ENCODE measurements at regions not wholly inside any gene's neighbourhood (a gene's known extent, or its start where the extent isn't known, plus 50 kb on each side); places are given as distances from the start of the nearest gene placed in this dataset.
A peak's percentile ranks its signal among the peaks of the same experiment; 100 is the strongest.
"Not testable (repeated sequence)": the region's sequence is repeated elsewhere in the genome, so short reads cannot be mapped to it uniquely, and the experiment has no call there.

DNA sequence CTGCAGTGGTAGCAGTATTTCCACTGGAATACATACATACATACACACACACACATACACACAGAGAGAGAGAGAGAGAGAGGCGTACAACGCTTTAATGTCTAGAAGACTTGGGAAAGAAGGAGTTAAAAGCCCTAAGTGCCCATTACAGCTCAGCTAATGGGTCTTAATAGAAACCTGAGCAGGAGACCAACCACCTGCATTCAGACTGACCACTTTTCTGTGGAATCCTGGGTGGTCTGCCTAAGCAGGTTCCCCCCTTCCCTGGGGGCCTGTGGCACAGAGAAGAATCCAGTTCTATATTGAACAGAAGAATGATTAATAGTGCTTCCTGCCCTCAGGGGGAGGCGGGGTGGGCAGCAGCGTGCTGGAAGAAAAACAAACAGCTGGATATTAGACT lies 312.4 kb upstream of the PRKD1 start:
- DNase-seq (ENCODE audit: low read depth) = no peak

DNA sequence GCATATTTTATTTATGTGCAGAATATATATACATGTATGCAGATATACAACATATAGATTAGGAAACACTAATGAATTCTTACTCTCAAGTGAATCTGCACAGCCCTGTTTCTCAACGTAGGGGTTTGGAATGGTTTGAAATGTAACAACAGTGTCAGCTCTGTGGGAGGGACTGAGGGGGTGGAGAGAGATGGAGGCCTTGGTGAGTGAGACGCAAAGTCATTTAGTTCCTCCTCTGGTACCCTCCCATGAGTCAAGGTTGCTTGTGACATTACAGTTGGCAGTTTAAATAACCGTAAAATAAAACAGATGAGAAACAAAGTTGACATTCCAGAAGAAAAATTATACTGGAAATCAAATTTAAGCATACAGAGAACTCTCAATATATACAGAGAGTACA lies 313.0 kb upstream of the PRKD1 start:
- in situ Hi-C loops (cut with HindIII; ENCODE audit: low pct_unique_long_range_greater_than_20kb, low sequenced_read_pairs) = no loop called here
- no peak for DNase-seq (ENCODE audit: low read depth)

More for the DNA sequence above, 312.4 kb upstream of the PRKD1 start:
- in situ Hi-C loops (cut with HindIII; ENCODE audit: low pct_unique_long_range_greater_than_20kb, low sequenced_read_pairs) = no loop called here

DNA sequence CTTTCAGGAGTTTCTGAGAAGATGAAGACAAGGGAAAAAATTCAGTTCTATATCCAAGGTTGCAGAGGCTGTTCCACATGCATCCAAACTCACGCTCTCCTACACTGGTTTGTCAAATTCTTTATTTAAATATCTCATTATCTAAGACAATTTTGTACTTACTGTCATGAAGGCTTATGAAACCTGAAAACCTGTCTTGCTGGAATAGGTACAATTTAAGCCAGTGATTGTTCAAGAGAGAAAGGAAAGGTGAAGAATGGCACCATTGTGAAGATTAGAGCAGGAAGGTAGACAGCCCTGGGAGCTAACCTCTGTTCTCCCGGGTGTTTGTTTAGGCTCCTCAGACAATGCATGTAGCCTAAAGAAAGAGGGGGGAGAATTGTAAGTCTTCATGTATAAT lies 315.1 kb upstream of the PRKD1 start:
- in situ Hi-C loops (cut with HindIII; ENCODE audit: low pct_unique_long_range_greater_than_20kb, low sequenced_read_pairs) = no loop called here
- no peak for DNase-seq (ENCODE audit: low read depth)

DNA sequence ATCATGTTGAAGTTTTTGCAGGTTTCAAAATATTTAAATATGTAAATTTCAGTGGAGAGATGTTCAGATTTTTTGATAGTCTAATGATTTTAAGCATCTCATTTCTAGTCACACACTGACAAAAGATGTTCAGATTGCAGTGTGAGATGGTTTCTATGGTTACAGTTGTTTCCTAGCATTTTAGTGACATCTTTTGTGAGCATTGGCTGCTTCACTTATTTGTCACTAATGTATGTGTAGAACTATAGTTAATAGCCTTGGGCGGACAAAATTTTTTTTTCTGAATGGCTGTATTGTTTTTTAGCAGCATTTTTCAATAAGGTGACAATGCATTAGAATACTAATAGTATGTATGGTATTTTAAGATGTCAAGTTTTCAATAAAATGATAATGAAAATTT lies 315.6 kb upstream of the PRKD1 start:
- in situ Hi-C loops (cut with HindIII; ENCODE audit: low pct_unique_long_range_greater_than_20kb, low sequenced_read_pairs) = no loop called here
- DNase-seq (ENCODE audit: low read depth) = no peak

DNA sequence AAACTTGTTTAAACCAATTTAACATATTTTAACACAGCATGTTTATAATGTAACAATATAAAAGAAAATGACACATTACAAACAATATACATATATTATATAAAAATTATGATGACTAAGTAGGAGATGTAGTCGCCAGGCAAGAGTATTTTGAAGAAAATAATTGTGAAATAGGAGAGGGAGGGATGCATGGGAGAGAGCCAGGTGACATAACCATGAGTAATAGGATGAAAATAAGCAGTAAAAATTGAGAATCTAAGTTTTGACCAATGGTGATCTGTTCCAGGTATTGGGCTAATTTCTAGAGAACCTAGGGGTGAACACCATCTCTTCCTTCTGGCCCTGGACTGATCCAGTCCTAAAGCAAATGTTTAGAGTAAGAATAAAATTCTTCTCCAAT lies 315.2 kb upstream of the G2E3 start:
- DNase-seq (ENCODE audit: low read depth) = no peak

DNA sequence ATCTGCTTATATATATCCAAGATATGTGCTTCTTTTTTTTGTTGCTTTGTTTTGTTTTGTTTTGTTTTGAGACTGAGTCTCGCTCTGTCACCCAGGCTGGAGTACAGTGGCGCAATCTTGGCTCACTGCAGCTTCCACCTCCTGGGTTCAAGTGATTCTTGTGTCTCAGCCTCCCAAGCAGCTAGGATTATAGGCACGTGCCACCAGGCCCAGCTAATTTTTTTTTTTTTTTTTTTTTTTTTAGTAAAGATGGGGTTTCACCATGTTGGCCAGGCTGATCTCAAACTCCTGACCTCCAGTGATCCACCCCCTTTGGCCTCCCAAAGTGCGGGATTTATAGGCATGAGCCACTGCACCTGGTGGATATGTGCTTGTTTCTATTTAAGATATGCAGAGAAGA lies 314.6 kb upstream of the G2E3 start:
- in situ Hi-C loops (cut with HindIII; ENCODE audit: low pct_unique_long_range_greater_than_20kb, low sequenced_read_pairs); DNase-seq (ENCODE audit: low read depth): not testable (repeated sequence)

More for the DNA sequence above, 315.2 kb upstream of the G2E3 start:
- in situ Hi-C loops (cut with HindIII; ENCODE audit: low pct_unique_long_range_greater_than_20kb, low sequenced_read_pairs) = no loop called here

DNA sequence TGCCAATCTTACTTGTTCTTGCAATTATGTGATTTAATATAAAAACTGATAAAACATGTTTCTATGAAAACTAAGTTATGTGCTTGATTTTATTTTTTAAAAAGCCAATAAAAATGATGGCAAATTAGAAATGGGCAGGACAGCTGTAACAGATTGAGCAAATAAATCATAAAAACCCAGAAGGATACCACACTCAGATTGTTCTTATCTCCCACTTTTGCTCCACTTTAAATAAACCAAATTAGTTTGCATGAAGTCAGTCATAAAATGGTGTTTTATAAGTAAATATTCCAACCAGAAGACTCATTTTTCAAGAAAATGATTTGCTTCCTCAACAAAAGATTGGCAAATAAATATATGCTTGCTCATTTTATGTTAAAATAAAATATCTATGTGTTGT lies 307.9 kb upstream of the G2E3 start:
- in situ Hi-C loops (cut with HindIII; ENCODE audit: low pct_unique_long_range_greater_than_20kb, low sequenced_read_pairs) = no loop called here
- DNase-seq (ENCODE audit: low read depth) = no peak

DNA sequence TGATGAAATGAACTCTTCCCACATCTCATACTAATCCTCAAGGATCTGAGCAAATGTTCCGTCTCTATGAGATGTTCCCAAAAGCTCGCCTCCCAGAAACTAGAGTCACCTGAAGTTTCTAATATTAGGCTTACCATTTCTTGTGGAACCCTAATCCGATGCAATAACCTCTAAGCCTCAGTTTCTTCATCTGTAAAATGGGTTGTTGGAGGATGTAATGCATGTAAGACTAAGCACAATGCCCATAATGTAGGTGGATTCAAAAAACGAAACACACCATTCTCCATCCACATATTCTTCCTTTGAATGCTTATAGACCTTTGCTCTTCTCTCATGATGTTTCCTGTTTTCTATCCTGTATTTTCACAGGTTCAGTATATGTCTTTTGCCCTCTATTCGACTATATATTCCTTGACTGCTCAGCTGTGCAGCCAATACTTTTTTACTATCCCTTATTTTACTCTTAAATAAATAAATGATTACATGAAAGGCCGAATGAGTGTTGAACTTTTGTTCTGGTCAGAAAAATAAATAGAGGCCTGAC lies 307.3 kb upstream of the G2E3 start:
- in situ Hi-C loops (cut with HindIII; ENCODE audit: low pct_unique_long_range_greater_than_20kb, low sequenced_read_pairs) = no loop called here
- no peak for DNase-seq (ENCODE audit: low read depth)

DNA sequence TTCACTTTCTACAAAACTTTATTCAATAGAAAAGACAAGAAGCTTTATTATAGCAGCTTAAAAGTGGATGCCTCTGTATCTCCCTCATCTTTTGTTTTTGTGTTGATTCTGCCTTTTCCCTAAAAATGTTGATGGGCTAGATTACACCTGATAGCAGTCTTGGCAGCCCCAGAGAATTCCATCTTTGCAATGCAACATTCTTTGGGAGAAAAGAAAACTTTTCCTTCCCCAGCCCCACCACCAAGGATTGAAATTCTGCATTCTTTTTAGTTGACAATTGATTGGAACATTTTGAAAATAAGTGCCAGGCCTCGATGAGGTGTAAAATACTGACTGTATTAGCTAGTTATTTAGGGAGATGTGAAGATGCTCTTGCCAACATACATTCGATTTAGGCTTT lies 306.8 kb upstream of the G2E3 start:
- in situ Hi-C loops (cut with HindIII; ENCODE audit: low pct_unique_long_range_greater_than_20kb, low sequenced_read_pairs) = no loop called here
- DNase-seq (ENCODE audit: low read depth) = no peak

DNA sequence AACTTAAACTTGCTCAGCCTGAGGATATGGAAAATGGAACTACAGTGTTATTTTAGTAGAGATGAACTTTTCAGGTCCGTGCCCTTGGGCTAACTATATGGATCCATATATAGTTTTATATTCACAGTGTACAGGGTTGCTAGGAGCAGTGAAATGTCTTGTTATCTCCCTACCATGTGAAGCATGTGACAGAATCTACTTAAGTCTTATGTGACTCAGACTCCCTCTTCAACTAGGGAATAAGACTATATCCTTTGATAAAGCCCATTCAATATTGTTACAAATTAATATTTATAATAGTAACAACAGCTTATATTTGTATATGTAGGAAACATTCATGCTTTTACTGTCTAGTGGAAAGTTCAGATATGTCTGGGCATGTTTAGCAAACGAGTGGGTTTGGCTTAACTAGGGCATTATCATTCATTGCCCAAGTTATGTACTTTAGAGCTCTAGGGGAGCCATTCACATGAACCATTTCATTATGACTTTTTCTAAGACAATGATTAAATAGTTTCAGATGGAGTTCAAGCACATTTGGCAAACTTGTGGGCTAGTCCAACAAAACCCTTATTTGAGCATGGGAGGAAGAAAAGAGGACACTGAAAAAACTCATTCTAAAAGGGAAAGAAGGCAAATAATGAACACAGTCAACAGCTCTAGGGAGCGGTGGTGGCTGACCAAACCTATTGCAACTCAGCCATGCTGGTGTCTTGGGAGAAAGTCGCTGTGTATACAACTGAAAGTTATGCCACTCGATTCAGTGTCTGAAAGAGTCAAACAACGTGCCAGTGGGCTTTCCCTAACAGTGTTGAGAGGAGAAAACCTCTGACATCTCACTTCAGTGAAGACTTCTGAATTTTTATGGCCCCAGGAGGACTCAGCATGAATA lies 305.9 kb upstream of the G2E3 start:
- DNase-seq (ENCODE audit: low read depth) = no peak
- in situ Hi-C loops (cut with HindIII; ENCODE audit: low pct_unique_long_range_greater_than_20kb, low sequenced_read_pairs) = no loop called here

DNA sequence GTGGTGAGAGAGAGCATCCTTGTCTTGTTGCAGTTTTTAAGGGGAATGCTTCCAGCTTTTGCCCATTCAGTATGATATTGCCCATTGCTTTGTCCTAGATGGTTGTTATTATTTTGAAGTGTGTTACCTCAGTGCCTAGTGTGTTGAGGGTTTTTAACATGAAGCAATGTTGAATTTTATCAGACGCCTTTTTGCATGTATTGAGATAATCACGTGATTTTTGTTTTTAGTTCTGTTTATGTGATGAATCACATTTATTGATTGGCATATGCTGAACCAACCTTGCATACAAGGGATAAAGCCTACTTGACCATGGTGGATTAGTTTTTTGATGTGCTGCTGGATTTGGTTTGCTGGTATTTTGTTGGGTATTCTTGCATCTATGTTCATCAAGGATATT lies 302.3 kb upstream of the G2E3 start:
- no peak for DNase-seq (ENCODE audit: low read depth)
- in situ Hi-C loops (cut with HindIII; ENCODE audit: low pct_unique_long_range_greater_than_20kb, low sequenced_read_pairs) = no loop called here

DNA sequence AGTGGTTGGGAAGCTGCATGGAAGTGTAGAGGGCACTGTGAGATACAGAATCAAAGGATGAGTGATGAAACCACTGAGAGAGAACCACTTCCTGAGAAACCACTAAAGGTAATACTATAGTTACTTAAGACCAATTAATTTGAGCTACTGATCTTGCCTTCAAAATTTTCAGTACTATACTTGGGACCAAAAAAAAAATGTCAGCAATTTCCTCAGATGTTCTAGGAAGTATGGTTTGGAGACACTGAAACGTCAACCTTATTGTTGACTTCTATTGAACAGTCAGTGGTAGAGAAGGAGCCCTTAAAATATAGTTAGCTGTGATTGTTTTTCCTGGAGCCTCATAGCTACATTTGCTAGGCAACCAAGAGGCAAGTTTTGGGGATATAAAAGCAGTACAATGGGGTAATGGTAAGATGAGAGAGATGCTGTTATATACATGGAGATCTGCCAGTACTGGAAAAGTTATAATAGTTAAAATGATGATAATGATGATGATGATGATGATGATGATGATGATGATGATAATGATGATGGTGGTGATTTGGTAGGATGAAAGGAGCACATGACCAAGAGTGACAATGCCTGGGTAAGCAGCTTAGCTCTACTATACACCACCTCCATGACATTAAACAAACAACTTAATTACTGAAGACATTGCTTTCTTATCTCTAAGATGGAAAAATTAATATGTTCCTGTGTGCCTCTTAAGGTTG lies 300.9 kb upstream of the G2E3 start:
- DNase-seq (ENCODE audit: low read depth) = no peak
- in situ Hi-C loops (cut with HindIII; ENCODE audit: low pct_unique_long_range_greater_than_20kb, low sequenced_read_pairs) = no loop called here

DNA sequence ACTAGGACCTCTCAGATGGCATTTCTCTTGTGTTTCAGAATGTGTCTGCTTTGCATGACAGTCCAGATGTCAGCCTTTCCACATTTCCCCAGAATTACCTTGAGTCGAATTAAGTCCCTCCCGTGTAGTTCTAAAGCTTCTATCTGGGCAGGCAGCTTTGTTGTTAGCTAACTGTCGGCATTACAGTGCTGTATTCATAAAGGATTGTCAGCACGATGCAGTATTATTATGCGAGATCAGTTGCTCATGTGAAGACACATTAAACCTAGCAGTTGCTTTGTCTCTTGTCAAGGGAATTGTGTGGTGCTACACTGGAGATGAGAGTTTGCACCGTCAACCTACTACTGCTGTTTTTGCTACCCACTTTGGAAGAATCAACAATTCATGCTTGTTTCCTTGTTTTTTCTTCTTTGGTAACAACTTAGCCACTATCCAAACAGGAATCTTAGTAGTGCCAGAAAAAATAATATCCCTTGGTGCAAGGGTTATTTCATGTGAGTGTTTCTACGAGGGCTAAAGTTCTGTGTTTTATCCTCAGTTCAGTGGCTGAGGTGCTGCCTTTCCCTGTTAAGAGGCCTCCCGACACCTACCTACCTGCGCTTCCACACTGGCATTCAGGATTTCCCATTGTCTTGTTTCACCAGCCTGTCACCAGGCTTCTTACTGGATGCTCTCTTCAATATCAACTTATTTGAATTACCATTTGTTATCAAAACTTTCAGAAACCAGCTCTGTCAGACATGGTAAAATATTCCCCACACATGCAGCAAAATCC lies 297.9 kb upstream of the G2E3 start:
- in situ Hi-C loops (cut with HindIII; ENCODE audit: low pct_unique_long_range_greater_than_20kb, low sequenced_read_pairs) = no loop called here
- DNase-seq (ENCODE audit: low read depth) = no peak

DNA sequence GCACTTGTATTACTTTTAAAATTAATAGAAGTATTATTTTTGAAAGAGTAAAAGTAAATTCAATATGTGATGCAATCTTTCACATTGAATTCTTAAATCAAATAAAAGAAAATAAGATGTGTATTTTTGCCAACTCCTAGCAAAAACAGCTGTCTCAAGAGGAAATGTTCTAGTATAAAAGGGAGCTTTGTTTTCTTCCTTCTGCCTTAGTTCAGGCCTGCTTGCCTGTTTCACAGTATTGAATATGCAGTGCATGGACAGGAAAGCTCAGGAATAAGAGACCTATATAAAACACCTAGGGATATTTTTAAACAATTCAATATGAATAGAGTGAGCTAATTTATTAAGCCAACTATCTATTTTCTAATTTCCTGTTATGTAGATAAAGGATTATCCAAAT lies 294.8 kb upstream of the G2E3 start:
- in situ Hi-C loops (cut with HindIII; ENCODE audit: low pct_unique_long_range_greater_than_20kb, low sequenced_read_pairs) = no loop called here
- no peak for DNase-seq (ENCODE audit: low read depth)

DNA sequence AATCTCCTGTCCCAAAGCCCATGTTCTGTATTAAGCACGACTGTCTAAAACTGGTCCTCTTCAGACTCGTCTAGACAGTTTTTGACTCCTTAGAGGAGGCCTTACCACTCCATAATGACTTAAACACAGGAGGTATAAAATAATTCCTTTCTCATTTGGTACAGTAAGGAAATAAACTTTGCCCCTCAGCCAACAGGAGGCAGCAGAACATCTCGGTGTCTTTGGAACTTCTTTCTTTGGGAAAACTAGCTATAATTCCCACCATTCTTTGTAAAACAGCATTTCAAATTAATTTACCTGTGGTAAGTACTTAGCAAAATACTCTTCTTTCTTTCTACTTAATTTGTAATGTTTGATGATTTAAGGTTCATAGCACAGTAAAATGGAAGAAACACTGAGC lies 292.7 kb upstream of the G2E3 start:
- DNase-seq (ENCODE audit: low read depth) = no peak
- in situ Hi-C loops (cut with HindIII; ENCODE audit: low pct_unique_long_range_greater_than_20kb, low sequenced_read_pairs) = no loop called here

DNA sequence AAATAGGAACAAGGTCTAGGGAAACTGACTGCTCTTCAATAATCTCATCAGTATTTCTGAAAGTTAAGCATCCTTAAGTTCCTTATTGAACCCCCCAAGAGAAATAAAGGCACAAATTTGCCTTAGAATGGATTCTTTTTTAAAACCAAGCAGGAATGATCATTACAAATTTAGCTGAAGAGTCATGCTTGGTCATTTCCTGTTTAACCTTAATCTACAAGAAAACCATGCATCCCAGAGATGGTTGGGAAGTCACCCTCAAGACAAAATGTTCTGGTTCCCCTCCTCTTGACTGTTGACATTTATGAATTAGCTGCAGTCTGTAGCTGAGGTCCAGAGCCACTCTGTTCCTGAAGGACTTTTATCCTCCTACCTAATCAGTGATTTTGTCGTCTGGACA lies 291.8 kb upstream of the G2E3 start:
- in situ Hi-C loops (cut with HindIII; ENCODE audit: low pct_unique_long_range_greater_than_20kb, low sequenced_read_pairs) = no loop called here
- no peak for DNase-seq (ENCODE audit: low read depth)

DNA sequence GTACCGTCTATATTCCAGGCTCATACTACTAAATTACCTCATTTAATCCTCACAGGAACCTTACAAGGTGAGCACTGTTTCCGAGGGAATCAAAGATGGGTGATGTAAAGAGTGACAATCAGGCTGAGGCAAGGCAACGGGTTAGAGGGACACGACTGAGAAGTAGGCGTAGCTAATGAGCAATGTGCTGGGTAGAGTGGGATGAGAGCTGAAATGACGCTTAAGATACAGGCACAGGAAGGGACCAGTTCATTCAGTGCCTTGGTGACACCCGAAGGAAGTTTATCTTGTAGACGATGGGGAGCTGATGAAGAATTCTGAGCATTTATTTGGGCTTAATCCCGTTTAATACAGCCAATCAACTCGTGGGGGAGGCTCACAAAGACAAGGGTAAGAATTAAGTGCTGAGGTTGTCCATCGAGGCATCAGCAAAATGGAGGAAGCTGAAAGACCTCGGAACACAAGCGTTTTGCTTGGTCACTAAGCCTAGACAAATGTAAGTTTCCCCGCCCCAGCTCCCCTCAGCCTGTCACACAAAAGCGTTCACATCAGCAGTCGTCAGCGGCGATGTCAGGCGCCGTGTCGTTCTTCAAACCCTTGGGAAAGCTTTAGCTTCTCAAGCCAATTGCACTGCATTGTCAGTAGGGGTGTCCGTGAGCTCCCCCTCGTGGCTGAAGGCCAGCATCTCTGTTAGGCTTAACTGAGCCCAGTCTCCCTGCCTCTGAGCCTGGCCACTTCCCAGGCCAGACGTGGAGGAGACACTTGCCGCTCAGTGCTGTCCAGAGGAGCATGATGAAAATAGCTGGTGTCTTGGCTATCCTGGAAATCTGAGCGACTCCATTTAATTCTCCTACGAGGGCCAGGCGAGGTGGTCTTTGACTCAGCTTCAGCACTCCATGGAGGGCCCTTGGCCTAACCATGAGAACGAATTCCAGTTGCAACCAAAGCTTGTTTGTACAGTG lies 288.5 kb upstream of the G2E3 start:
- in situ Hi-C loops (cut with HindIII; ENCODE audit: low pct_unique_long_range_greater_than_20kb, low sequenced_read_pairs) = no loop called here

DNA sequence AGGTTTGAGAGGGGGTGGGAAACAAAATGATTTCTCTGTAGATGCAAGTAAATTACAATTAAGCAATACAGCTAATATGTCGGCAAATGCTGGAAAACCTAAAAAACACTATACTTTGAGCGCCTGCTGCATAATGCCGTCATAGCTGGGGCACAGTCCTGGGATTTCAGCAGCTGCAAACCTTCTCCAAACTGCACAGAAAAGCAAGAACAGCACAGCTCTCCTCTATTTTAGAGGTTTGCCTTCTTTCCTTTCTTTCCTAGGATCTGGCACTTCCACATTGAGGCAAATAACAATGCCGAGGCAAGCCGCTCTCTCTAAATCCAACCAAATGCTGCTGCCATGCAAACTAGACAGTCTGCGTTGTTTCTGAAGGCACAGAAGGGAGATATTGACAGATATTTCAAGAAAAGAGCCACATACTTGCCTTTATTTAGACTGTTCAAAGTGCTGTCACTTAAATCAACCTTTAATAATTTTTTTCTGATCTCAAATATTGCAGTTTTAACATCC lies 287.1 kb upstream of the G2E3 start:
- no peak for DNase-seq (ENCODE audit: low read depth)
- in situ Hi-C loops (cut with HindIII; ENCODE audit: low pct_unique_long_range_greater_than_20kb, low sequenced_read_pairs) = no loop called here

More for the DNA sequence above, 288.5 kb upstream of the G2E3 start:
- DNase-seq (ENCODE audit: low read depth) = peak; percentile 65

Data from Caki2 (cell line).